Hematopoietic multipotent progenitor cell (in vitro differentiated cells): ENCODE measurements at regions not wholly inside any gene's neighbourhood (a gene's known extent, or its start where the extent isn't known, plus 50 kb on each side); places are given as distances from the start of the nearest gene placed in this dataset.

Source experiments
- DNase-seq, 3 donors: peaks; one replicate each; pipeline ENCODE4 v3.0.0-alpha.2; 2011 to 2015; ENCODE audit warnings: low read depth in 2 of 3, low spot score in 2 of 3

DNA sequence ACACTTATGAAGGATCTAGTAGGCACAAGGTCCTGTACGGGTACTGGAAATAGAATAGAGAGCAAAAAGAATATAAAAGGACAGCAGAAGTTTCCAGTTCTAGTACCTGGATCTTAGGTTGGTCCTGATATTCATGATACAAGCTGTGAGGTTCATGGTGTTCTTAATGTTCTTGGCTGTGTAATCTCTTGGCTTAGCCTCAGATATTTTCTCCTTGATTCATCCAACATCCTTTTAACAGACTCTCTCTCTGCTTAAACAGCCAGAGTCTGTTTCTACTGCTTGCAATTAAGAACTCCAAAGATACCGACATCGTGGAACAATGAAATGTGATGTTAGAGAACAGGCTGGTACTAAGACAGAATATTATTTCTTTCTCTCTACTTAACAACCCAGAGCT is 49.9 kb downstream of the CNTN3 start:
- no peak for DNase-seq

DNA sequence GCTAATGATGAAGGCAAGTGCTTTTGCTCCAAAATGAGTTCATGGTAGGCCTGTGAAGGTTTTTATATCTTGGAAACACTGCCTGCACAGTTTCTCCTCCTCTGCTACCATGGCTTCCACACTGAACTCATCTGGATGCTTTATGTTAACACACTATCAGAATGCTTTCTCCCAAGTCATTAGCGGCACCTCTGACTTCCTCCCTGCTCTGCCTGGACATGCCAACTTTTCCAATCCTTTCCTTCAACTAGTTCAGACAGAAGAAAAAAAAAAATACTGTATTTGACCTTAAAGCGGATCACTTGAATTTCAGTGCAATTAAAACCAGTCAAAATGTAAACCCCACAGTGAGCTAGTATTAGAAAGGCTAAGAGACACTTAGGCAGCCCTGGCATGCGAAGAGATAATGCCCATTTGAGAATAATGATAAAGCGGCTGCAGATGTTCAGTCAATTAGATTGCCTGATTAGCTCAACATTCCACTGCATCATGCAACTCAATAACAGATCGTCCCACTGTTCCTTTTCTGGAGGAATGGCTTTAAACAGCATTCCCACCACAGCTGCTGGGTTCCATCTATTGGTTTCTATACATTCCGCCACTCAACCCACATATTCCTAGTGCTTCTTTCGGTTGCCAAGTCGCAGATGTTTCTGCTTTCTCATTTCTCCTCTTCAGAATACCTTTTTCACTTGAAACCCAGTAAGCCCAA is 51.7 kb downstream of the CNTN3 start:
- DNase-seq = no peak

DNA sequence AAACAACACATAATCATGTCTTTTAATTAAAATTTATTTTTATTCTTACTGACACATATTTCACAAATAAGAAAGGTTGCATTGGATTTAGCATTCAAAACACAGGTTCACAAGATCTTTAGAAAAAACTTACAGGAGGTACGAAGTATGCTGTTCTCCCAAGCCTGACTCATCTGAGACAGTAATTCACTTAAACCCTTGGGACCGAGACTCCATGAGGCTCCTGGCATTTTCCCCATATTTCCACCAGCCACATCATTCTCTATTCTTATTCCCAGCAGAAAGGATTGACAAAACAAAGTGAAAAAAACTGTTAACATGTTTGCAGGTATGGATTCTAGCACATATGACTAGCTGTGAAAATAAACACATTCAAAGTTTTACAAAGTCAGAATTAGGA is 52.6 kb downstream of the CNTN3 start:
- no peak for DNase-seq

- DNase-seq = no peak
Measured at GRCh38 chr3:74559261-74559660, 55.2 kb downstream of the CNTN3 start.

GRCh38 chr3:74550686-74551085 is 63.8 kb downstream of the CNTN3 start:
- DNase-seq = no peak

- DNase-seq = no peak
Measured at GRCh38 chr3:74546426-74546825, 68.0 kb downstream of the CNTN3 start.

DNA sequence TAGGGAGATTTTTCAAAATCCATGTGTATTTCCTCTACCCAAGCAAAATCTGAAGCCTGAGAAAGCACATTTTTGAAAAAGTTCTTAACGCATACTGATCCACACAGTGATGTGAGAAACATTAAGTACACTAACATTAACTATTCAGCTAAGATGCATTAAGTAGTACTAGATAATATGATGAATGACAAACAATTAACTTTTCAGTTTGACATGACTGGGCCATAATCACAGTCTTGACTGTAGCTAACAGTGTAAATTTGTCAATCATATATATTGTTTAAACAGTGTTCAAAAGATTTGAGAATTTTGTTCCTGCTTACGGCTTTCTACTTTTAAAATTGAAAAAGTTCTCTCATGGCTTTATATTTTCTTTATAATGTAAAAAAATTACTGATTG is 72.0 kb downstream of the CNTN3 start:
- DNase-seq = no peak

DNA sequence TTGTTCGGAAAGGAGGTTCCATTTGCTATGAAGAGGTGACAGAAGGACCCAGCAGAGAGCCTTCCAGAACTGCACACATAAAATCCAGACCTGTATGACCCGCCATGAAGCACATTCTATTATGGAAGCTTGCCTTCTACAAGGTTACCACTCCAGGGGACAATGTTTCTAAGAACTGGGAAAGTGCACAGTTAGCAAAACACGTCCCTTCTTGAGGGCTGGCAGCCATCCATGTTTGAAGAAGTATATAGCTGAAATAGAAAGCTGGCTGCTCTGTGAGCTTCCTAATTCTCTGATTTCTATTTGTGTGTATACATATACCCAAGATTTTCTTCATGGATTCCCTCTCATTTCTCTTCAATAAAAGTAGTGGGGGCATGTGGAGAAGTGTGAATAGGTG is 74.6 kb downstream of the CNTN3 start:
- no peak for DNase-seq

- DNase-seq = no peak
Measured at GRCh38 chr3:74538669-74539068, 75.8 kb downstream of the CNTN3 start.

GRCh38 chr3:74537857-74538256 is 76.6 kb downstream of the CNTN3 start:
- DNase-seq = no peak

- no peak for DNase-seq
Measured at GRCh38 chr3:74537164-74537563, 77.3 kb downstream of the CNTN3 start.

- DNase-seq = no peak
Measured at GRCh38 chr3:74535281-74535680, 79.2 kb downstream of the CNTN3 start.

- no peak for DNase-seq
Measured at GRCh38 chr3:74534611-74535010, 79.8 kb downstream of the CNTN3 start.

DNA sequence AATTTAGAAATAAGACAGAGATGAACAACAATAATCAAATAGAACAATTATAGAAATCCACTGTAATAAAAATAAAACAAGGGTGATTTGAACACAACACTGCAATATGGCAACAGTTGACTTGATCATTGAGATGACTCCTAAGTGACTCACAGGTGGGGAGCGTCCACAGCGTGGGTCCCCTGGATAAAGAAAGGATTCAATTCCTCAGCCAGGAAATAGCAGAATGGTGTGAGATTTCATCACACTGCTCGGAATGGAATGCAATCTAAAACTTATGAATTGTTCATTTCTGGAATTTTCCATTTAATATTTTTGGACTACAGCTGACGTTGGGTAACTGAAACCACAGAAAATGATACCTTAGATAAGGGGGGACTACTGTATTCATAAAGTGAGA is 82.0 kb downstream of the CNTN3 start:
- no peak for DNase-seq

- DNase-seq = no peak
Measured at GRCh38 chr3:74531491-74531890, 83.0 kb downstream of the CNTN3 start.

DNA sequence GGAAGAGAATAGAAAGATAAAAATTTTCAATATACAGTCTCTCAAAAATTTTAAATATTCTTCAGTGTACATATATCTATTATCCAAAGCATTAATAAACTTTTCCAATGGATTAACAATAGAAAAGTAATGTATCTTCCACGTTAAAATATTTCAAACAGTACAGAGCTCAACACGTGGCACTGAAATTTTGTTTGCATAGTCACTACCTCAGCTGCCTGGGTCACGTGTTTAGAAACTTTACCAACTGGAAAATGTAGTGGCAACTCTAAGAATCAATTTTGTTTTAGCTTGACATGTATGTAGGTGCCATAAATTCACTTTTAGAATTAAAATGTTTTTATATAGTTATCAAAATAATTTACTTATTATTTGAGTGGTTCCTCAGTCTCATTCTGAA is 85.3 kb downstream of the CNTN3 start:
- DNase-seq = no peak

DNA sequence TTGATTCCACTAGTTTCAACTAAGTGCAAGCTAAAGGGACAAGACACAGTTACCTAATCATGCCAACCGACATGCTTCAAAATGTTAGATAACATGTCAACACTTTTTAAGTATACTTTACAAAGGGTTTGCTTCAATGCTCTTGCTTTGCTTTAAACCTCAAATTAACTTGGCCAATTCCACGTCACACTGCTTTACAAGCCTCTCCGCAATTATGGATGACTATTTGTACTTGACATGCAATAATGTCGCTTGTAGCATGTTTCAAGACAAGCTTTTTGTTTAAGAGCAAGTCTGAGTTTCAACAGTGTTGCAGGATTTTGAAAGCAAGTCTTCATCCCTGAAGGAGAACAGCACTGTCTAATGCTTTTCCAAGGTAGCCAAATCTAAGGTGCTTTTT is 86.9 kb downstream of the CNTN3 start:
- DNase-seq = no peak

GRCh38 chr3:74523811-74524210 is 90.6 kb downstream of the CNTN3 start:
- DNase-seq = no peak

- DNase-seq = no peak
Measured at GRCh38 chr3:74520895-74521294, 93.6 kb downstream of the CNTN3 start.

- no peak for DNase-seq
Measured at GRCh38 chr3:74518610-74519009, 95.8 kb downstream of the CNTN3 start.

- no peak for DNase-seq
Measured at GRCh38 chr3:74516019-74516418, 98.4 kb downstream of the CNTN3 start.

DNA sequence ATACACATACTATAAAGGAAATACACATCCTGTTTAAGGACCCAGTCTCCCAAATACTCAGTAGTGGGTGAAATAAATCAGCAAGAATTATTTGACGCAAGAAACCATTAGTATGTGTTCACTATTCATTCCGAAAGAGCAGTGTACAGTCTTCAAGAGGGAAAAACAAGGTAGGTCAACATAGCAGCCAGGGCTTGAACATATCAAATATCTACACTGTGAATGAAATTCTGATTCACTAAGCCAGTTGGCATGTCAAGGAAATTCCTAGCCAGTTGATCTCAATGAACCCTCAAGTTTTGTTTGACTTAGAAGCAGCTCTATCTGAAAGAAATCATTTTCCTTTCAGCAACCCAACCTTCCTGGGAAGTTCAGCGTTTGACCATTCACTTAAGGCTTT is 99.0 kb downstream of the CNTN3 start:
- DNase-seq = no peak

- DNase-seq = no peak
Measured at GRCh38 chr3:74511078-74511477, 103.4 kb downstream of the CNTN3 start.
